ENCODE measurements at regions not wholly inside any gene's neighbourhood (a gene's known extent, or its start where the extent isn't known, plus 50 kb on each side); places are given as distances from the start of the nearest gene placed in this dataset.

DNA sequence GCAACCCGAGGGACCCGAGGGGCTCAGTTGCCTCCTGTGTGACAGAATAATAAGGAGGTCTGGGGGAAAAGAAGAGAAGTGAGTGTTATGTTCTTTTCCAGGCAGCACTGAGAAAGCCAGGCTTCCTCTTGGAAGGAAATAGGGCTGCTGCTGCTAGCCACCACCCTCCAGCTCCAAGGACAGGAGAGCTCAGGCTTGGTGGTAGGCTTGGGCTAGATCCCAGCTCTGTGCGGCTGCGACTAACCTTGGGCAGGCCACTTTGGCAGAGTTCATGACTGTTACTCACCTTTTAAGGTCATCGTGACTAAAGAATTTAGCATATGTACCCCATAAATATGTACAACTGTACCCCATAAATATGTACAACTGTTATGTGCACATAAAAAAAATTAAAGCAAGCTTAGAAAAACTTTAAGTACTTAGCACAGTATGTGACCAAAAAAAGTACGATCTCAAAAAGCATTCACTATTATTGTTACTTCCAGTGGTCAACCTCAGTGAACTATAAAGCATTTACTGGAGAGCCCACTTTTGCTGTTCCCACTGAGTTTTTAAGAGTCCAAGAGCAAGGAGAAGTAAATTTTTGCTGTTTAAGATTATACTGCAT is 124.7 kb upstream of the POU2AF2 start:
- H3K27ac ChIP-seq: no peak overlapping the region
- TF ChIP-seq POLR2A (IDR thresholded peaks at IDR 0.05) (no peak), POLR2AphosphoS5 (IDR thresholded peaks at IDR 0.05) (no peak)
- TF ChIP-seq, protein P1, sequence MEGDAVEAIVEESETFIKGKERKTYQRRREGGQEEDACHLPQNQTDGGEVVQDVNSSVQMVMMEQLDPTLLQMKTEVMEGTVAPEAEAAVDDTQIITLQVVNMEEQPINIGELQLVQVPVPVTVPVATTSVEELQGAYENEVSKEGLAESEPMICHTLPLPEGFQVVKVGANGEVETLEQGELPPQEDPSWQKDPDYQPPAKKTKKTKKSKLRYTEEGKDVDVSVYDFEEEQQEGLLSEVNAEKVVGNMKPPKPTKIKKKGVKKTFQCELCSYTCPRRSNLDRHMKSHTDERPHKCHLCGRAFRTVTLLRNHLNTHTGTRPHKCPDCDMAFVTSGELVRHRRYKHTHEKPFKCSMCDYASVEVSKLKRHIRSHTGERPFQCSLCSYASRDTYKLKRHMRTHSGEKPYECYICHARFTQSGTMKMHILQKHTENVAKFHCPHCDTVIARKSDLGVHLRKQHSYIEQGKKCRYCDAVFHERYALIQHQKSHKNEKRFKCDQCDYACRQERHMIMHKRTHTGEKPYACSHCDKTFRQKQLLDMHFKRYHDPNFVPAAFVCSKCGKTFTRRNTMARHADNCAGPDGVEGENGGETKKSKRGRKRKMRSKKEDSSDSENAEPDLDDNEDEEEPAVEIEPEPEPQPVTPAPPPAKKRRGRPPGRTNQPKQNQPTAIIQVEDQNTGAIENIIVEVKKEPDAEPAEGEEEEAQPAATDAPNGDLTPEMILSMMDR (IDR thresholded peaks at IDR 0.05): no peak
- 66% methylated on average over 6 of the region's 6 CpGs for WGBS
- no peaks in the 10 kb centered on the region for H3K4me1 ChIP-seq (replicated peaks)
- no peaks in the 10 kb centered on the region for H3K27me3 ChIP-seq (replicated peaks; ENCODE audit: insufficient read depth)
- no peaks in the 10 kb centered on the region for H3K9me3 ChIP-seq
- intact Hi-C loops (cut with DNase I): no loop called here
- no peaks in the 10 kb centered on the region for H3K36me3 ChIP-seq
- no peak for DNase-seq (ENCODE audit: low spot score)
- H3K4me3 ChIP-seq: no peak overlapping the region

DNA sequence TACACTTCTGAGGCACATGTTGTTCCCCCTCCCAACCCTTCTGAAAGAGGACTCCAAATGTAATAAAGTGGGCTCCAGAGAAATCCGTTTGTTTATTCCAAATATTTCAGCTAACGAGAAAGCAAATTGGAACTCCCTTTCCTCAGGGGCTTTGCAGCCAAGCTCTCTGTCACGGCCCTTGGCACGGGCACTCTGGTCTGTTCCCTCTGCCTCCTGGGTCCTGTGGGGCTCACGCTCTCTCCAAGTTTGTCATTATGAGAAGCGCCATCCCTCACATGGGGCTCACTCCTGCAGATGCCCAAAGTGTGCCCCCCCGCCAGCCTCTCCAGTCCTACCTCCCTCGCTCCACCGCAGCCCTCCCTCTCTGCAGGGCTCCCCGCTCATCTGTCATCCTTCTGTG is 125.4 kb upstream of the POU2AF2 start:
- H3K27ac ChIP-seq: no peak overlapping the region
- intact Hi-C loops (cut with DNase I): no loop called here
- no peaks in the 10 kb centered on the region for H3K36me3 ChIP-seq
- H3K4me1 ChIP-seq (replicated peaks): no peaks in the 10 kb centered on the region
- no peak overlapping the region for H3K4me3 ChIP-seq
- no peaks in the 10 kb centered on the region for H3K9me3 ChIP-seq
- no peak for DNase-seq (ENCODE audit: low spot score)
- no peaks in the 10 kb centered on the region for H3K27me3 ChIP-seq (replicated peaks; ENCODE audit: insufficient read depth)
- TF ChIP-seq, protein P1 (IDR thresholded peaks at IDR 0.05): no peak
- no peak for TF ChIP-seq POLR2AphosphoS5 (IDR thresholded peaks at IDR 0.05)
- TF ChIP-seq POLR2A (IDR thresholded peaks at IDR 0.05): no peak
- WGBS: 52% methylated on average over 10 of the region's 10 CpGs

DNA sequence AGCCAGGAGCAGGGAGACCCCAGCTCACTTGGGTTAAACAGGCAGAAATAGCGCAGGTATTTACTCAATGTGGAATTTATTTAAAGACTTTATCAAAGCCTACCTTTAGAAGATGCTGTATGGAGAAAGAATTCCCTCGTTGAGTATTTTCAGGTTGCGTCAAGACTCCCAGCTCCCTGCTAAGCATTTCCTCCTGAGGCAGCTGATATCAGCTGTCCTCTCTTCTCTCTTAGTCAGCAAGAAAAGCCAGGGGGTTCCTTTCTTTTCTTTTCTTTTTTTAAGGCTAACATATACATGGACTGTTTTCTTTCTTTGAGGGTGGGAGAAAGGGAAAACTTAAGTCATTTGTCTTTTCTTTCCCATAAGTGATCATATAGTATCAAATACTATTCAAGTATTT is 125.8 kb upstream of the POU2AF2 start:
- TF ChIP-seq POLR2AphosphoS5 (IDR thresholded peaks at IDR 0.05) (no peak), POLR2A (IDR thresholded peaks at IDR 0.05) (no peak)
- TF ChIP-seq, protein P1 (IDR thresholded peaks at IDR 0.05): no peak
- H3K36me3 ChIP-seq: no peaks in the 10 kb centered on the region
- no peaks in the 10 kb centered on the region for H3K4me1 ChIP-seq (replicated peaks)
- 65% methylated on average over 3 of the region's 3 CpGs for WGBS
- no peak for DNase-seq (ENCODE audit: low spot score)
- H3K27ac ChIP-seq: no peak overlapping the region
- H3K9me3 ChIP-seq: no peaks in the 10 kb centered on the region
- no peak overlapping the region for H3K4me3 ChIP-seq
- intact Hi-C loops (cut with DNase I): no loop called here
- no peaks in the 10 kb centered on the region for H3K27me3 ChIP-seq (replicated peaks; ENCODE audit: insufficient read depth)

DNA sequence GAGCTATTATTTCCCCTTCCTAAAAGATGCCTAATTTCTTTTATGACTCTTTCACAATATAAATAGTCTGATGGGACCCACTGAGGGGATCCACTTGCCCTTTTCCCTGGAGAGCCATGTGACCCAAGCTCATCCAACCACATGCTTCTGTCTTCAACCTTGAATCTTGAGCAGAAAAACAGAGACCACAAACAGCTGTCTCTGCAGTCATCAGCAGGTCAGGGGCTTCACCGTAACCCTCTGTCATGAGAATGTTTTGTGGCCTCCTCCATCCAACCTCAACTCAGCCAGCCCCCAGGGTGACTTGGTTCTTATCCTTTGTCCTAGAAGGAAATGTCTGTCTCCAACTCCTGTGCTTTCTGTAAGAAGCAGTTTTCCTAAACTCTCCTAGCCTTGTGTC is 129.6 kb upstream of the POU2AF2 start:
- H3K36me3 ChIP-seq: no peaks in the 10 kb centered on the region
- DNase-seq (ENCODE audit: low spot score): no peak
- no peaks in the 10 kb centered on the region for H3K9me3 ChIP-seq
- no peaks in the 10 kb centered on the region for H3K4me1 ChIP-seq (replicated peaks)
- TF ChIP-seq, protein P1 (IDR thresholded peaks at IDR 0.05): no peak
- TF ChIP-seq POLR2AphosphoS5 (IDR thresholded peaks at IDR 0.05) (no peak), POLR2A (IDR thresholded peaks at IDR 0.05) (no peak)
- 100% methylated on average over 1 of the region's 1 CpG for WGBS
- no peak overlapping the region for H3K4me3 ChIP-seq
- no peaks in the 10 kb centered on the region for H3K27me3 ChIP-seq (replicated peaks; ENCODE audit: insufficient read depth)
- H3K27ac ChIP-seq: no peak overlapping the region
- intact Hi-C loops (cut with DNase I): no loop called here

DNA sequence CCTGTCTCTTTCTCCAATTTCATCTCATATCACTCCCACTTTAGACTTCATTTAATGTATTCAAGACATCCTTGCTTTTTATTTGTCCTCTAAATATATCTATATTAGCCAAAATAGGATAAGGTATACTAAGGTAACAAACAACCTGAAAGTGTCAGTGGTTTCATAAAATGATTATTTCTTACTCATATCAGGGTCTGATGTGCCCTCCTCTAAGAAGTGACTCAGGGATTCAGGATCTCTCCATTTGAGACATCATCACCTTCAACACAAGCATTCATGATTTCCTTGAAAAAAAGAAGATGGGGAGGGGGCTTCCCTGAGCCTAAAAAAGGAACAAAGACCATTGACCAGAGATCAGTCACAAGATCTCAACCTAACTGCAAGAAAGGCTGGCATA is 131.4 kb upstream of the POU2AF2 start:
- TF ChIP-seq POLR2A (IDR thresholded peaks at IDR 0.05) (no peak), POLR2AphosphoS5 (IDR thresholded peaks at IDR 0.05) (no peak)
- TF ChIP-seq, protein P1 (IDR thresholded peaks at IDR 0.05): no peak
- no peak for DNase-seq (ENCODE audit: low spot score)

More for the DNA sequence above, 131.4 kb upstream of the POU2AF2 start:
- no peaks in the 10 kb centered on the region for H3K4me1 ChIP-seq (replicated peaks)
- H3K9me3 ChIP-seq: no peaks in the 10 kb centered on the region
- H3K36me3 ChIP-seq: no peaks in the 10 kb centered on the region
- H3K4me3 ChIP-seq: no peak overlapping the region
- intact Hi-C loops (cut with DNase I): no loop called here
- no peaks in the 10 kb centered on the region for H3K27me3 ChIP-seq (replicated peaks; ENCODE audit: insufficient read depth)
- no peak overlapping the region for H3K27ac ChIP-seq
